GM18858 (cell line): ENCODE measurements at regions not wholly inside any gene's neighbourhood (a gene's known extent, or its start where the extent isn't known, plus 50 kb on each side); places are given as distances from the start of the nearest gene placed in this dataset.

Source experiments
- ATAC-seq: cut with Tn5 transposase; IDR thresholded peaks from one replicate; pipeline ENCODE4 v1.9.1; 2021; ENCODE audit not compliant: unreplicated experiment

DNA sequence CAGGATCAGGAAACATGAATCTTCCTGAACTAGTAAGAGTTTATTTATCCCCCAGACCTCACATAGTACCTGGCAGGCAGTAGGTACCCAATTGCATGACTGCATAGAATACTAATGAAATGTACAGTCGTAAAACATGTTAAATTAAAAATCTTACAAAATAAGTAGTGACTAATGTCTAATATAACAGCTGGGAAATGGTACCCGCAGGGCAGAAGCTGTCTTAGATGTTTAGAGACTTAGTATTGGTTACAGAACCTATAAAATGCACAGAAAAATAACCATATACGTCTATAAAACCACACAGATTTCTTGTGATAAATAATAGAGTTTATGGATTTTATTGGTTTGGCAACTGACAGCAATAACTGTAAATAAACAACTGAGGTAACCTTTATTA lies 139.1 kb upstream of the GMDS start:
- no peak for ATAC-seq

DNA sequence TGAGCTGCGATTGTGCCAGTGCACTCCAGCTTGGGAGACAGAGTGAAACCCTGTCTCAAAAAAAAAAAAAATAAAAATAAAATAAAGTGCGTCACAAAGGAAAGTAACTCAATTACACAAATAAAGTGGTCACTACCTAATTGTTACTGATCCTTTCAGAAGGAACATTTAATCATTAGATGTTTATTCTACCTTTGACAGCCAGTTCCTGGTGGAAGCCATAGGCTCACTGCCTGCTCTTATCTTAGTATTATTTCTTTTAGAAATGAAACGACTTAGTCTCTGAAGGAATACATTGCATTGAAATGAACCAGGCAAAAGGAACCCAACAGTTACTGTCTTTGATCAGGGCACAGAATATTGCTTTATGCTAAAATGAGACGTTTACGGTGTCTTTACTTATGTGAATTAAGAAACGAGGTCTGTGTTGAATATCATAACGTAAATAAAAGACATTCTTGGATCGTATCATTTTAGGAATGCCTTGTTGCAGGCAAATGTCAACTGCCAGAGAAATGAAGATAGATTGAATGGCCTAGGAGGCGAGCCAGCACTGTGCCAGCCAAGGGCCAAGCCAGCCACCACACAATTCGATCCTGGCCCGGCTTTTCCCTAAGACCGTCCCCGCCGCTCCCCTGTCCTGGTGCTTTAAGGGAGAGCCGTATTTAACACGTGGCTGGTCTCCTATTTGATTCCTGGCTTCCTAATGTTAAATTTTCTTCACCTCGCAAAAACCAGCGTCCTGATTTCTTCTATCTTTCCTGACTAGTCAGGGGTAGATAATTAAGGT lies 136.7 kb upstream of the GMDS start:
- no peak for ATAC-seq

DNA sequence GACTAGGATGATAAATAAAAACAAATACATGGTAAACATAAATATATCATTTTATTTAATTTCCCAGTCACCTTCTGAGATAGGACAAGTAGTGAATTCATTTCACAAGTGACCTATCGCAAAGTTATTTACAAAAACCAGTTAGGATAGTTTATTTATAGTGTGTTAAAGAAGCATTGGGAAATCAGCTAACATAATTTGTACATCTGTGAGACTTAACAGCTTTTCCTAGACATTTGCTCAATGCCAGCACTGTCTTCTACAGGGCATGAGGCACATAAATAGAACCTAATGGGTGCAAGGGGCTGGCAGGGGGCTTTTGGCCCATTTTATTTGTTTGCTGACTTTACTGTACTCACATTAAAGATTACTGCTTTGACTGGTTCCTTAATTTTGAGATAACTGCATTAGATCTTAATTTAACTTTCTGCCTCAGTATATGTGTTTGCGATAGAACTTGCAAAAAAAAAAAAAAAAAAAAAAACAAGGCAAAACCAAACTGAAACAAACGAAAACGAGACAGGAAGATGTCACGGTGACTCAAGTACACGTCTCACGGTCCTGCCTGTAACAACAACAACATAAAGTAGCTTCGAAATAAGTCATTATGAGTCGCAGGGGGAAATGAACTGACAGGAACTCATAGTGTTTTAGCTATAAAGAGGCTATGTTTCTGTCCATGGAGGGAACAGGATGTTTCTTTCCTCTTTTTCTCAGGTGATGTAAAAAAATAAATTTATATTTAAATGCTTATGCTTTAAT lies 133.7 kb upstream of the GMDS start:
- ATAC-seq: no peak

DNA sequence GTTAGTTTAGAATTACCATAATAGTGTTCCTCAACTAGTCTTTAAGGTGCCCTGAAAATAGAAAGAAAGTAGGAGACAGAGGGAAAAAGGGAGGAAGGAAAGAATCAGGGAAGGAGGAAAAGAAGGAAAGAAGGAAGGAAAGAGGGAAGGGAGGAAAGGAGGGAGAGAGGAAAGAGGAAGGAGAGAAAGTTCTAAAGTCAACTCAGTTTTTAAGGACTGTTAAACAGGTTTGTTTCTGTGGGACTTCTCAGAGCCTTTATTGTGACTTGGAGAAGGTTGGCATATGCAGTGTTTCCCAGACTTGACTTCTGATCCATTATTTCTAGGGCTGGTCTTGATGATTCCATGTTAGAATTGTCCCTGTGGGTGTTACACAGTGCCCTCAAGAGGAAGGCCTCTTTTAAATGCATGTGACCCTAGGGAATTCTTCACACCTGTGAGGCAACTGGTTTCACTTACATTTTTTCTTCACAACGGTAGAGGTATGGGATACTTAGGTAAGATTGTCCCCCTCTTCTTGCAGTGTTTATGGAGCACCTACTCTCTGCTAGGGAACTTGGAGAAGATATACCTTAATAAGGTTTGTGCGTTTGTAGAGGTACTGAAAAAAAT lies 132.7 kb upstream of the GMDS start:
- ATAC-seq: no peak

DNA sequence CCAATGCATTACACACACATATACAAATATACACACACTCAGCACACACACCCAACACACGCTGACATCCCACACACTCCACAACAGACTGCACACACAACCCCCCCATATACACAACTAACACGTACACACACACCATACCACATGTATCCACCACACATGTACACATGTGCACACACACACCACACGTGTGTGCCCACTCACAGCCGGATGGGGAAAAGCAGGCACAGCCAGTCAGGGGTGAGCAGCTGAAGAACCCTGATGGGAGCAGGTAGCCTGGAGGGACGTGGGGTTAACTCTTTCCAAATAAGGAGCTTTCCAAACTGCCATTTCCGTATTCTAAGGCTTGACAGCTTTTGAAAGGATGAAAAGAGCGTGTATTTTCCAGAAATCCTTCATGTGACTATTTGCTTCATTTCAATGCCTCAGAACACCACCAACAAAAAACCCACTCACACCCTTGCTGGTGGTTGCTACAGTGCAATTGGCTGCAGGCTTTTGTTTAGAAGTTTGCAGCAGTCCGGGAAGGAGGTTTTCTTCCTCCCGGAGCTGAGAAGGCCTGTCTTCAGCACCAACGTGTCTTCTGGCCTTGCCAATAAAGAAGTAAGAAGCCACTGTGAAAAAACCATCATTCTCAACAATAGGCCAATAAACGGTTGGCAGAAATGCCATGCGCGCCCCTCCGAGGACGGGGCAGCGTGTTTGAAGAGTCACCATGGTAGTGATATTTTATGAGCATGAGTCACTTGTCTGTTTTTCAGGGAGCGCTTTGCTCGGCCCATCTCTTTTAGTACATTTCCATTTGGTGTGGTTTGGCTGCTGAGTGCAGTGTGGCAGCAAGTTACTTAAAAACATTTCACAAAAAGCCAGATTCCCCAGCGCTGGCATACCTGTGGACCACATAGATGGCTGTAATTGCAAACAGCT lies 131.3 kb upstream of the GMDS start:
- no peak for ATAC-seq

DNA sequence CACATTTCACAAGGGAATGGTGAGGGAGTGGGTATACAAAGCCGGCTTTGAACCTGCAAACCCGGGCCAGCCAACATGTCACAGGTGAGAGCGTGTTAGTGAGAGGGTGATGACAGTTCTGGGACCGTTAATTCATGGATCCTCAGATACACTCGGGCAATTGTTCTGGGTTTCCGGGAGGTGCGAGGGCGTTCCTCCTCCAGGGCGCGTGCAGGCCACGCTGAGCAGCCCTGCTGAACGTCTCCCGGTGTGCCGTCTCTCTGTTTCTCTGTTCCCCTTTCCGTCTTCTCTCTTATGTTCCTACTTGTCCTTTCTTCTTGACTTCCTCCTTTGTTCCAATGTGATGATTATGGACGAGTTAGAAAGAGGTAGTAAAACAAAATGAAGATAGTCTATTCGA lies 130.0 kb upstream of the GMDS start:
- no peak for ATAC-seq

DNA sequence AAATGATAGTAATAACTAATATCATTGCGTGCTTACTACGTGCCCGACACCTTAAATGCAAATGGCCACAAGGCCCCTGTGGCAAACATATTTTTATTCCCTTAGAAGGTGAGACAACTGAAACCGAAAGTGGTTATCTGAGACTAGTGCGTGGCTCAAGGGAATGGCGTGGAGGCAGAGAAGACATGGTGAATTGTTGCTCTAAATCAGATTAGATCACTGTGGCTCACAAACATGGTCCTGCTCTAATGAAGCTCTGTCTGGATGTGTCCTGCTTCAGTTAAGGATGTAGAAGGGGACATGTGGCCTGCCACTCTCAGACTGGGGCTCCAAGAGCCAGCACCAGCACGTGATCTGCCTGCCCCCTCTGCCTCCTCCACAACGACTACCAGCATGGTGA lies 124.2 kb upstream of the GMDS start:
- no peak for ATAC-seq

DNA sequence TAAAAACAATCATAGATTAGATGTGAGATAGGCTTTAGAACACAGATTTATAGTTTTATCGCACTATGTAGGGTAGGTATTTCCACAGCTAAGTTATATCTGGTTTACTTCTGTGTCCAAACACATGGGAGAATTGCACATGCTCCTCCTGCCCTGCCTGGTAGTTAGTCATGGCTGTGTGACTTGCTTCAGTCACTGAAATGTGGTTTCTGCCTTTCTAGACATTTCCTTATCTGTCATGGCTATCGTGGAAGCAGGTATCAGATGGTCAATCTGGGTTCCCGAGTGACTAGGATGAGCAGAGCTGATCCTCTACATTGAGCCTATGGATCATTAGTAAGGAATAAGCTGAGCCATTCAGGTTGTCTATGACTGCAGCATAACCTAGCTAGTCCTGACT lies 117.8 kb upstream of the GMDS start:
- ATAC-seq: no peak

DNA sequence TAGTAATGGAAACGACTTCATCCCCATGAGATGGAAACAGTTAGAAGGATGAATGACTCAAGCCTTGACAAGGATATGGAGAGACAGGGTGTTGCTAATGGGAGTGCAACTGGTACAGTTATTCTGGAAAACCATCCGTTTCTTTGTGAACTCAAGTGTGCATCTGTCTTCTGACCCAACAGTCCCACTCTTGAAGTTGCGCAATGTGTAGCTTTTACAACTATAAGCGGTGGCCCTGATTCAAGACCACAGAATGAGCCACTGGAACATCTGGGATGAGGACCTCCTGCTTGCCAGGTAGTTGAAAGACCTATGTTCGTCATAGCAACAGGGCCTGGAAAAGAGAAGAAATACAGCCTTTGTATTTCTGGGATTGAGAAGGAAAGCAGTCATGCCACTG lies 115.8 kb upstream of the GMDS start:
- no peak for ATAC-seq

DNA sequence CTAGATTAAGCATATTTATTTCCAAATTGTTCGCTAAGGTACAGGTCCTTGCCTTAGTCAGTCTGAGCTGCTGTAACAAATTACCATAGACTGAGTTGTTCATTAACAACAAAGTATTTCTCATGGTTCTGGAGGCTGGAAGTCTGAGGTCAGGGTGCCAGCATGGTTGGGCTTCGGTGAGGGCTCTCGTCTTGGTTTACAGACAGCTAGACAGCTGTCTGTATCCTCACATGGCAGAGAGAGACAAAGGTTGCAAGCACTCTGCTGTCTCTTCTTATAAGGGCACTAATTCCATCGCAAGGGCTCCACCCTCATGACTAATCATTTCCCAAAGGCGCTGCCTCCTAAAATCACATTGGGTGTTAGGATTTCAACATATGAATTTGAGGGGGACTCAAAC lies 115.3 kb upstream of the GMDS start:
- no peak for ATAC-seq

DNA sequence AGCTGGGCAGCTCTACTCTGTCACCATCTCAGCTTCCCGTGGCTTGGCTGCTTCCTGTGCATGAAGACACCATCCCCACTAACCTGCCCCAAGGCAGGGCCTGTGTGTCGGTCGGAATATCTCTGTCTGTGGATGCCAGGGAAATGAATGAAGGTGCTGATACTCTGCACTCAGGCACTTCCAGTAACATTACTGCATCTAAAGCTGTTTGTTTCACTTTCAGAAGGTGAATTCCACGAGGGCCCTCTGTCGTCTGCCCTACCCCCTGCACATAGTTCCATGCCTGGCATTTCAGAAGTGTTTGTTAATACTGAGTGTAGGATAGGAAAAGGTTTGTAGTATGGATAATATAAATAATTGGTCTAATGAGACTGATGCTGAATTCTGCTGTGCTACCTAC lies 114.7 kb upstream of the GMDS start:
- ATAC-seq: no peak

DNA sequence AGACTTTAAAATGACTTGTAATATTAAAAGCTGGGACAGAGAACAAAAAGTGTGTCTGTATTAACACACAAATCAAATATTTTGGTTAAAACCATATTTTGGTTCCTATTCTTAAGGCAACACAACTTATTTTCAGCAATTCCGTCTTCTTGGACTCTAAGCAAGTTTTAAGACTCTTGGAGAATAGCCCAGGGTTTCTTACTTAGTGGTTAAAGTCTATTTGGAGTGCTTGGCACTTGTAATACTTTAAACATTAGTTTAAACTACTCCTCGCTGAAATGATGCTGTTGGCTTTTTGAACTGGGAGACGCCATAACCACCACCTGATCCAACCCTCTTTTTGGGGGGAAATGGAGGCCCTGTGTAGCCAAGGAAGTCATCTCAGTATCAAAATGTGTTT lies 109.7 kb upstream of the GMDS start:
- ATAC-seq: no peak

DNA sequence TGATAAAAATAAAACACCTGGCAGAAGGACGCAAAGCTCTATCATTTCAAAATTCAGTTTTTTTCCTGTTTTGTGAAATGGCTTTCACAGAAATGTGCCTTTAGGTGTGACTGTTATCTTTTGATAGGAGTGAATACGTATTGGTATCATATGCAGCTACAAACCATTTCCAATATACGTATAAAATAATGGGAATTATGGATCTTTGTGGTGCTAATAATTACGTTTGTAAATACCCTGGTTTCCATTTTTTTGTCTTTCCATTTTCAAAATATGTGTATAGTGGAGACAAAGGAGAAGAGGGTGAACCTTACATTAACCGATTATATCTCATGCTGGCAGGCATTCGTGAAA lies 108.7 kb upstream of the GMDS start:
- ATAC-seq: no peak

DNA sequence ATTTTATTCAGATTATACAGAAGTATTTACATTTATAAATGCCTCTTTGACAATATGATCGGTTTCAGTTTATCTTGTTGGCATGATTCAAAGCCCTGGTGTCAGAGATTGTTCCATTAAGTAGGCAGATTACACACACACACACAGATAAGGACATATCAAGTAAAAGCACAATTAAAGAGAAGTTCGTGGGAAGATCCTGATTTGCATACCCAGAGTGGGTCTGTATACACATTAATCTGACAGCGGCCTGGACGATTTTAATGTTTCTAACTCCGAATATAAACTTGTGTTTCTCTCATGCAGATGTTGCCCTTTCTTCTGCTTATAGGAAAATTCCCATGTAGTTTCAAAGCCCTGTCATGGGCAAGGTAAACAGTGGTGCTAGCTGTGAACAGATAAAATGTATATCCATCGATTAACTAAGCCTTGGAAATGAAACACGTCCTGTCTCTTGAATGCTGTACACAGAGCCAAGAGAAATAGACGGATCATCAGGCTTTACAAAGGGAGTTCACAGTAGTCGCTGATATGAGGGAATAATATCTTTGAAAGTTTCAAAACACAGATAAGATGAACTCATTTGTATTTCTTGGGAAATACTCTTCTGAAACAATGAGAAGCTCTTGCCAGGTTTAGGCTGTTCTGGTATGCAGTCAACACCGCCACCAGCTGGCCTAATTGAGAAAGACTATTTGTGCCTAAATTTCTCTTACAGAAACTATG lies 108.2 kb upstream of the GMDS start:
- ATAC-seq: no peak

DNA sequence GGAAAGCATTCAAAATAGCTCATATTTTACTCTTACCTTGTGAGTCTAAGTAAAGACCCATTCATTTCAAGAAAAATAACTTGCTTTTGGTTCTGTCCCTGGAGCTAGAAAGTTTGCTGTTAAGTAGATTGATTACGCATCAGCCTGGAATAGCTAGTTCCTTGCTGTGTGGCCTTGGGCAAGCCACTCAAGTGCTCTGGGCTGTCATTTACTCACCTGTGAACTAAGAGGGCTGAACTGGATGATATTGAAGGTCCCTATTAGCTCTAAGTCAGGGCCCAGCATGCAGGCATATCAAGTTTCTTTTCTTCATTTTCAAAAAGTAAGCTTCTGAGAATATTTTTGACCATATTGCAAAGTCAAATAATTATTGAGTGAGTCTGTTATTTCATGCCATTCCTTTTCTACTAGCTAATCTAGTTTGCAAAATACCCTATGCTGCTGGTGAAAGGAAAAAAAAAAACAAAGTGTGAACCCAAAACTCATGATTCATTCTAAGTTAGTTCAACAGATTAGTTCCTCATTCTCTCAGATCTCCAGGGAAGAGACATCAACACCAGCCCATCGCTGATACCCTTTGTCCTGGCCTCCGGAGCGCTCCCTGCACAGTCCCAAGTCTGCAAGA lies 106.5 kb upstream of the GMDS start:
- ATAC-seq: no peak

DNA sequence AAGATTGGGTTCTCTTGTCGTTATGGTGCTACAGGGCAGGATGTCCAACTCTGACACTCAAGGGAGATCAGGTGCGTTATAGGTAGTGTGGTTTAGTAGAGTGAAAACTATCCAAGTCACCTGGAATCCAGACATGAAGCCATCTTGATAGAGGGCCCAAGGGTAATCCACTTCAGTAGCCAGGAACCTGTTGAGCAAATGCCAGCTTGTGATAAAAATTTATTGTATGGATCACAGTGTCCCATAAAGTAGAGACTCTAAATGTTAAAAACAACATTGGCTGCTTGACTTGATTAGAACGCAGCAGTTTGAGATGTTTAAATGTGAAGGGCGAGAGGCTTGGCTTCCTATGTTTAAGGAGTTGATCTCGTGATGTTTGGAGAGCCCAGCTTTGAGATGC lies 105.7 kb upstream of the GMDS start:
- no peak for ATAC-seq

DNA sequence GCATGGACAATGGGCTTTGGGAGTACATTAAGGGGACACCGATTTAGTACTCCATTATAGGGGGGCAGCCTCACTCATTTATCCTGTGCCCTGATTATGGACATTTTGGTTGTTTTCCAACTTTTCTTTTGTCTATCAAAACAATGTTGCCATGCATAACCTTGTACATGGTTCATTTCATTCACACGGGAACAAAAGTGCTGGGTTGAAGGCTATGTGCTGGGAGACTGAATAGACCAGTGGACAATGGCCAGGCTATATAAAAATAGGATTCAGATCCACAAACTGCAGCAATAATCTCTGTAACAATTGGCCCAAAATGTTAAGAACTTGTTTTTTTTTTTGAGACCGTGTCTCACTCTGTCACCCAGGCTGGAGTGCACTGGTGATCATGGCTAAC lies 100.7 kb upstream of the GMDS start:
- no peak for ATAC-seq

DNA sequence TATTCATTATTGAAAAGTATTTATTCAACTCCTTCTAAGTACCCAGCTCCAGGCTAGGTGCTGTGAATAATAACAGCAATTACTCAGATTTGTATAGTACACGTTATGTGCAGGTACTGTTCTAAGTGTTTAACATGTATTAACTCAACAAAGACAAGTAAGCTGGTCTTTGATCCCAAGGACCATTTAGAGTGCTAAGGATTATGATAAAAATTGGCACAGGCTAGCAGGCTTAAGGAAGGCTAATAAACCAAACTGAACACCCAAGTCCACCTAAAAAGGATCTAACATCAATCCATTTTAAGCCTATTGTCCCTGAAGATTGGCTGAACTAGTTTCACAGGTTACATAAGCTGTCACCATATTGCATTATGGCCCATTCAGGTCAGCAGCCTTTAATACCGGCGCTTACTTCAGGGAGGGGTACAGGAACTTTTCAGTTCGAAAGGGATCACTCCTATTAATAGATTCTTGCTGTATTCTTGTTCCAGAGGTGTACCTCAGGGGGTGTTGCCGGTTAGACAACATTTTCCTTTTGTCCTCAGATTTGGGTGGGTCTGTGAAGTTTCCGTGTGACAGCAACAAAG lies 99.0 kb upstream of the GMDS start:
- no peak for ATAC-seq

DNA sequence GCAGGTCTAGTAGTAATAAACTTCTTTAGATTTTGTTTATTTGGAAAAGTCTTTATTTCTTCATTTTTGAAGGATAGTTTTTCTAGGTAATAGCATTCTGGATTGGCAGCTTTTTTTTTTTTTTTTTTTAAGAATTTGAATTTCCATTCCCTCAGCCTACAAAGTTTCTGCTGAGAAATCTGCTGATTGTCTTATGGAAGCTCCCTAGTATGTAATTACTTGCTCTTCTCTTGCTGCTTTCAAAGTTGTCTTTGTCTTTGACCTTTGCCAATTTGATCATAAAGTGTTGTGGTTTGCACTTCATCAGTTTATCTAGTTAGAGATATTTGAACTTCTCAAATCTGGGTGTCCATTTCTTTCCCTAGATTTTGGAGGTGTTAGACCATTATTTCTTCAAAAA lies 82.2 kb upstream of the GMDS start:
- no peak for ATAC-seq
